HL-60 (cell line): ENCODE measurements at regions not wholly inside any gene's neighbourhood (a gene's known extent, or its start where the extent isn't known, plus 50 kb on each side); places are given as distances from the start of the nearest gene placed in this dataset.

Experiments used
- DNase-seq, 2 experiments: peaks; one replicate each; pipeline ENCODE4 v3.0.0-alpha.2; 2010 to 2020; ENCODE audit warnings: low read depth in 1 of 2, low spot score in 1 of 2
- H3K27ac ChIP-seq: fragments of 250-450 bp; sonication (Bioruptor Pico); replicated peaks from 2 replicates; pipeline ENCODE4 v1.5.1; 2020; ENCODE audit warnings: mild to moderate bottlenecking, moderate library complexity
- H3K27me3 ChIP-seq: fragments of 250-450 bp; sonication (Bioruptor Pico); 2 replicates; pipeline ENCODE4 v1.5.1; 2021; ENCODE audit warnings: mild to moderate bottlenecking, moderate library complexity; ENCODE audit not compliant: insufficient read depth, poor library complexity, severe bottlenecking
- H3K4me3 ChIP-seq: replicated peaks from 2 replicates; pipeline ENCODE4 v1.5.1; 2011; ENCODE audit warnings: mild to moderate bottlenecking, control low read depth, low read length; ENCODE audit not compliant: insufficient read depth
- CTCF ChIP-seq: IDR thresholded peaks from one replicate; pipeline ENCODE4 v1.5.1; 2011; ENCODE audit warnings: low read length, control low read depth, inconsistent platforms; ENCODE audit not compliant: insufficient read depth
- GABPA ChIP-seq: IDR thresholded peaks from 2 replicates; pipeline ENCODE4 v1.6.1; 2012; ENCODE audit warnings: low read depth
- POLR2AphosphoS5 ChIP-seq: IDR thresholded peaks from 2 replicates; pipeline ENCODE4 v1.6.1; 2012; ENCODE audit warnings: low read depth
- REST ChIP-seq: IDR thresholded peaks from 2 replicates; pipeline ENCODE4 v1.6.1; 2012; ENCODE audit warnings: low read depth; ENCODE audit not compliant: insufficient replicate concordance
- SPI1 ChIP-seq: IDR thresholded peaks from 2 replicates; pipeline ENCODE4 v1.6.1; 2012; ENCODE audit warnings: low read depth, mild to moderate bottlenecking, borderline replicate concordance

GRCh38 chr10:128487517-128487916 lies 361.3 kb upstream of the MKI67 start:
- Histone ChIP-seq H3K27ac (no peak overlapping the region), H3K27me3 (no peaks in the 10 kb centered on the region), H3K4me3 (no peak overlapping the region)
- no peak for TF ChIP-seq CTCF
- no peak for TF ChIP-seq SPI1
- TF ChIP-seq REST: no peak
- TF ChIP-seq POLR2AphosphoS5: no peak
- TF ChIP-seq GABPA: no peak
- DNase-seq: no peak

GRCh38 chr10:128489324-128490247 lies 363.4 kb upstream of the MKI67 start:
- Histone ChIP-seq H3K27ac (no peak overlapping the region), H3K4me3 (no peak overlapping the region), H3K27me3 (no peaks in the 10 kb centered on the region)
- no peak for DNase-seq
- no peak for TF ChIP-seq SPI1
- TF ChIP-seq POLR2AphosphoS5: no peak
- TF ChIP-seq REST: no peak
- TF ChIP-seq CTCF: no peak
- no peak for TF ChIP-seq GABPA

- Histone ChIP-seq H3K4me3 (no peak overlapping the region), H3K27me3 (no peaks in the 10 kb centered on the region), H3K27ac (no peak overlapping the region)
- no peak for TF ChIP-seq SPI1
- no peak for TF ChIP-seq REST
- no peak for TF ChIP-seq POLR2AphosphoS5
- TF ChIP-seq GABPA: no peak
- no peak for TF ChIP-seq CTCF
- DNase-seq: no peak
These were observed 365.5 kb upstream of the MKI67 start for GRCh38 chr10:128491686-128492085.
